MM.1S (cell line): ENCODE measurements at regions not wholly inside any gene's neighbourhood (a gene's known extent, or its start where the extent isn't known, plus 50 kb on each side); places are given as distances from the start of the nearest gene placed in this dataset.

Experiments
- DNase-seq: peaks from one replicate; pipeline ENCODE4 v3.0.0-alpha.2; 2015
- H2AFZ ChIP-seq: fragments of 300-600 bp; sonication (generic); 2 replicates; pipeline ENCODE4 v1.6.0; 2016; ENCODE audit warnings: antibody characterized with exemption, low read length
- H3F3A ChIP-seq: fragments of 300-600 bp; sonication (generic); 2 replicates; pipeline ENCODE4 v1.6.1; 2016; ENCODE audit warnings: mild to moderate bottlenecking, antibody characterized with exemption, low read length, moderate library complexity, mixed read lengths; ENCODE audit not compliant: insufficient read depth
- H3K27ac ChIP-seq: fragments of 300-600 bp; sonication (generic); 2 replicates; pipeline ENCODE4 v1.5.1; 2016; ENCODE audit warnings: mild to moderate bottlenecking, low read length
- H3K27me3 ChIP-seq: fragments of 300-600 bp; sonication (generic); replicated peaks from 2 replicates; pipeline ENCODE4 v1.6.0; 2016; ENCODE audit warnings: low read length; ENCODE audit not compliant: insufficient read depth
- H3K36me3 ChIP-seq: fragments of 300-600 bp; sonication (generic); replicated peaks from 2 replicates; pipeline ENCODE4 v1.6.1; 2016; ENCODE audit warnings: mild to moderate bottlenecking, low read length, mixed read lengths; ENCODE audit not compliant: insufficient read depth
- H3K4me1 ChIP-seq: fragments of 300-600 bp; sonication (generic); 2 replicates; pipeline ENCODE4 v1.6.1; 2016; ENCODE audit warnings: low read length, mixed read lengths
- H3K4me2 ChIP-seq: fragments of 300-600 bp; sonication (generic); 2 replicates; pipeline ENCODE4 v1.6.0; 2016; ENCODE audit warnings: low read depth, low read length
- H3K4me3 ChIP-seq: fragments of 300-600 bp; sonication (generic); 2 replicates; pipeline ENCODE4 v1.5.1; 2016; ENCODE audit warnings: low read length, mixed read lengths
- H3K79me2 ChIP-seq: fragments of 300-600 bp; sonication (generic); 2 replicates; pipeline ENCODE4 v1.6.1; 2016; ENCODE audit warnings: mixed run types, low read length, mixed read lengths
- H3K9ac ChIP-seq: fragments of 300-600 bp; sonication (generic); 2 replicates; pipeline ENCODE4 v1.6.1; 2016; ENCODE audit warnings: low read length, mixed read lengths
- H3K9me2 ChIP-seq: fragments of 300-600 bp; sonication (generic); replicated peaks from 2 replicates; pipeline ENCODE4 v1.6.1; 2016; ENCODE audit warnings: mild to moderate bottlenecking, low read length, mixed read lengths; ENCODE audit not compliant: insufficient read depth
- H3K9me3 ChIP-seq: fragments of 300-600 bp; sonication (generic); replicated peaks from 2 replicates; pipeline ENCODE4 v1.6.1; 2016; ENCODE audit warnings: mild to moderate bottlenecking, low read length, mixed read lengths; ENCODE audit not compliant: insufficient read depth
- H4K20me1 ChIP-seq: fragments of 300-600 bp; sonication (generic); 2 replicates; pipeline ENCODE4 v1.6.1; 2016; ENCODE audit warnings: mild to moderate bottlenecking, low read length, moderate library complexity, mixed read lengths; ENCODE audit not compliant: insufficient read depth
- EZH2 ChIP-seq: fragments of 300-600 bp; sonication (generic); optimal IDR thresholded peaks from 2 replicates; pipeline ENCODE3; 2017; ENCODE audit warnings: low read depth, mild to moderate bottlenecking, antibody characterized with exemption, low read length, mixed read lengths
- EZH2phosphoT487 ChIP-seq: fragments of 300-600 bp; sonication (generic); IDR thresholded peaks from 2 replicates; pipeline ENCODE4 v1.6.1; 2018; ENCODE audit warnings: antibody characterized with exemption, low read length
- TF ChIP-seq, protein P1 (sequence below): fragments of 300-600 bp; sonication (generic); IDR thresholded peaks from 2 replicates; pipeline ENCODE4 v1.5.1; 2016; ENCODE audit warnings: antibody characterized with exemption, low read length, mixed read lengths

DNA sequence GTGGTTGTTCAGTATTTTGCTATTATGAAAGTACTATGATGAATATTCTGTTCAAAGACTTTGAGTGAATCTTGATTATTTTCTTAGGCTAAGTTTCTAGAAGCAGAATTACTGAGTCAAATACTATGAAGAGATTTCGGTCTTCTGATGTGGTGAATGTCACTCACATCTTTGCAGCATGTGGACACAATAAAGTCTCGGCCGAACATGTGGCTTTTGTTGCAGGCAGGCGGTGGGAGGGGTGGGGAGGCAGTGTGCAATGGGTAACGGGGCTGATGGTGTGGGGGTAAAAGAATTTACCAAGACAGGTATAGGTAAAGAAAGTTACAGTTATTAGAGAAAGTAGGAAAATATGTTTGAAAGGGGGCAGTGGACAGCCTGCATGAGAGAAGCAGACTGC is 156.4 kb upstream of the DTNBP1 start:
- TF ChIP-seq EZH2phosphoT487: no peak
- TF ChIP-seq EZH2: no peak
- TF ChIP-seq, protein P1, sequence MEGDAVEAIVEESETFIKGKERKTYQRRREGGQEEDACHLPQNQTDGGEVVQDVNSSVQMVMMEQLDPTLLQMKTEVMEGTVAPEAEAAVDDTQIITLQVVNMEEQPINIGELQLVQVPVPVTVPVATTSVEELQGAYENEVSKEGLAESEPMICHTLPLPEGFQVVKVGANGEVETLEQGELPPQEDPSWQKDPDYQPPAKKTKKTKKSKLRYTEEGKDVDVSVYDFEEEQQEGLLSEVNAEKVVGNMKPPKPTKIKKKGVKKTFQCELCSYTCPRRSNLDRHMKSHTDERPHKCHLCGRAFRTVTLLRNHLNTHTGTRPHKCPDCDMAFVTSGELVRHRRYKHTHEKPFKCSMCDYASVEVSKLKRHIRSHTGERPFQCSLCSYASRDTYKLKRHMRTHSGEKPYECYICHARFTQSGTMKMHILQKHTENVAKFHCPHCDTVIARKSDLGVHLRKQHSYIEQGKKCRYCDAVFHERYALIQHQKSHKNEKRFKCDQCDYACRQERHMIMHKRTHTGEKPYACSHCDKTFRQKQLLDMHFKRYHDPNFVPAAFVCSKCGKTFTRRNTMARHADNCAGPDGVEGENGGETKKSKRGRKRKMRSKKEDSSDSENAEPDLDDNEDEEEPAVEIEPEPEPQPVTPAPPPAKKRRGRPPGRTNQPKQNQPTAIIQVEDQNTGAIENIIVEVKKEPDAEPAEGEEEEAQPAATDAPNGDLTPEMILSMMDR: no peak
- no peaks in the 10 kb centered on the region for H3K9me2 ChIP-seq
- H3K36me3 ChIP-seq: no peaks in the 10 kb centered on the region
- H3K4me2 ChIP-seq: no peak overlapping the region
- H3K27me3 ChIP-seq: no peaks in the 10 kb centered on the region
- H3K9me3 ChIP-seq: no peaks in the 10 kb centered on the region
- H4K20me1 ChIP-seq: no peaks in the 10 kb centered on the region
- H3F3A ChIP-seq: no peaks in the 10 kb centered on the region
- no peaks in the 10 kb centered on the region for H3K4me1 ChIP-seq
- no peaks in the 10 kb centered on the region for H3K79me2 ChIP-seq
- no peak overlapping the region for H3K27ac ChIP-seq
- H2AFZ ChIP-seq: no peak overlapping the region
- no peak overlapping the region for H3K9ac ChIP-seq
- H3K4me3 ChIP-seq: no peak overlapping the region
- no peak for DNase-seq

DNA sequence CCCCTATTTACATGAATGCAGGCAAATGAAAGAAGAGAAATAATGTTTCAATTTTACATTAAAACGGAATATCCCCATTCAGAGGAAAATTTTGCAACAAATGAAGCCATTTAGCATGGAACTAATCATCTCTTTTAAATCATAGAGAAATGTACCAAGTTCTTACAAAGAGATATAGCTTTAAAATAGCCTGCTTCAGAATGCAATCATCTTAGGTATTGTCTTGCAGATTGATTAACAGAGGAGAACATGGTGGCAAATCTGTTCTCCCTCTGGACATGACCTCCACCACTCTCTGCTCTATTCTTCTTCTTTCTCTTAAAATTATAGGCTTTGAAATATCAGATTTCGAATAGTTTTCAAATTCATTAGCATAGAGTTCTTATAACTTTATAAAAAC is 155.7 kb upstream of the DTNBP1 start:
- Histone ChIP-seq H3K36me3 (no peaks in the 10 kb centered on the region), H4K20me1 (no peaks in the 10 kb centered on the region), H3K4me2 (no peak overlapping the region), H3K27me3 (no peaks in the 10 kb centered on the region), H2AFZ (no peak overlapping the region), H3K79me2 (no peaks in the 10 kb centered on the region), H3K9me2 (no peaks in the 10 kb centered on the region), H3K4me1 (no peaks in the 10 kb centered on the region), H3K9ac (no peak overlapping the region), H3K9me3 (no peaks in the 10 kb centered on the region), H3K4me3 (no peak overlapping the region), H3K27ac (no peak overlapping the region), H3F3A (no peaks in the 10 kb centered on the region)
- TF ChIP-seq EZH2 (no peak), EZH2phosphoT487 (no peak)
- TF ChIP-seq, protein P1: no peak
- no peak for DNase-seq

DNA sequence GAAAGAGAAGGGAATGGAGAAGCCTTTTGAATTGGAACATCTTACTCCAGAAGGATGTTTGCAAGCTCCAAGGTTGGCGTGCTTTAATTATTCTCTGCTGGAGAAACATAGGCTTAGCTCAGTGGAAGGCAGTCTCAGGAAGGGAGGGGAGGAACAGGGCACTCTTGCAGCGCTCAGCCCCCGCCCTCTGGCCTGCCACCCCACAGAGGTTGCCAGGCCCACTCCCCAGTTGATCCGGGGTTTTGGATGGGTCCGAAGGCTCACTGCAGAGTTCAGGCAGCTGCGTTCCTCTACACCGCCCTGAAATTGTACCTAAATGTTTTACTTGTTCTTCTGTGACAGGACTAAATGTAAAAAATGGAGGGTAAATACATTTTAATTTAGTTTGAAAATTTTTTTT is 155.2 kb upstream of the DTNBP1 start:
- Histone ChIP-seq H3K4me2 (no peak overlapping the region), H2AFZ (no peak overlapping the region), H3K9me2 (no peaks in the 10 kb centered on the region), H3K4me3 (no peak overlapping the region), H4K20me1 (no peaks in the 10 kb centered on the region), H3K9ac (no peak overlapping the region), H3K9me3 (no peaks in the 10 kb centered on the region), H3K27me3 (no peaks in the 10 kb centered on the region), H3K4me1 (no peaks in the 10 kb centered on the region), H3K27ac (no peak overlapping the region), H3K36me3 (no peaks in the 10 kb centered on the region), H3K79me2 (no peaks in the 10 kb centered on the region), H3F3A (no peaks in the 10 kb centered on the region)
- no peak for DNase-seq
- TF ChIP-seq, protein P1: no peak
- TF ChIP-seq EZH2 (no peak), EZH2phosphoT487 (no peak)
